Gastrocnemius medialis (tissue), 4 donors: ENCODE measurements at regions not wholly inside any gene's neighbourhood (a gene's known extent, or its start where the extent isn't known, plus 50 kb on each side); places are given as distances from the start of the nearest gene placed in this dataset.
"Not testable (repeated sequence)": the region's sequence is repeated elsewhere in the genome, so short reads cannot be mapped to it uniquely, and the experiment has no call there.

ENCODE experiments used
- ATAC-seq, 2 donors: fragments of 150-250 bp; one replicate each; pipeline ENCODE4 v1.9.1; 2016
- DNase-seq, 2 donors: peaks; one replicate each; pipeline ENCODE4 v3.0.0-alpha.2; 2019
- H3K27ac ChIP-seq, 4 donors: fragments of 200-600 bp; sonication (generic); 1 replicate in 1 of 4; 2 replicates in 3 of 4; pipeline ENCODE4 v1.5.1; 2016 to 2018; ENCODE audit warnings: mild to moderate bottlenecking in 2 of 4, moderate library complexity in 1 of 4
- H3K27me3 ChIP-seq, 3 donors: fragments of 200-600 bp; sonication (generic) in 2 of 3; 1 replicate in 1 of 3; 2 replicates in 2 of 3; pipeline versions ENCODE4 v1.5.1 to v1.6.0; 2016 to 2019; ENCODE audit warnings: mild to moderate bottlenecking in 1 of 3, moderate library complexity in 1 of 3
- H3K36me3 ChIP-seq, 2 donors: fragments of 200-600 bp; sonication (generic) in 1 of 2; one replicate each; pipeline ENCODE4 v1.5.1; 2017 to 2018
- H3K4me1 ChIP-seq, 2 donors: fragments of 200-600 bp; sonication (generic) in 1 of 2; one replicate each; pipeline ENCODE4 v1.5.1; 2016 to 2017; ENCODE audit warnings: mild to moderate bottlenecking in 2 of 2
- H3K4me3 ChIP-seq, 4 donors: fragments of 200-600 bp; sonication (generic) in 3 of 4; 1 replicate in 1 of 4; 2 replicates in 3 of 4; pipeline ENCODE4 v1.5.1; 2016 to 2019; ENCODE audit warnings: mild to moderate bottlenecking in 2 of 4
- H3K9me3 ChIP-seq, 3 donors: fragments of 200-600 bp; sonication (generic) in 2 of 3; 1 replicate in 1 of 3; 2 replicates in 2 of 3; pipeline ENCODE4 v1.5.1; 2016 to 2019
- in situ Hi-C, 4 donors: fragments of 200-750 bp; cut with MboI; loops; one replicate each; pipeline versions ENCODE4 v1.15.0 to v1.8.0; 2017; ENCODE audit warnings: low sequenced_read_pairs in 4 of 4
- intact Hi-C: fragments of 100-400 bp; cut with DNase I; formaldehyde crosslinking; loops from one replicate; pipeline ENCODE4 v1.15.1; 2023; ENCODE audit warnings: low total_unique reads

- not testable (repeated sequence) for ATAC-seq
Observed at GRCh38 chr13:18195365-18195678, 986.3 kb downstream of the TUBA3C start.

GRCh38 chr13:18194631-18195364 lies 986.8 kb downstream of the TUBA3C start:
- ATAC-seq, in situ Hi-C loops, H3K27me3 ChIP-seq, H3K27ac ChIP-seq, DNase-seq, H3K36me3 ChIP-seq, H3K4me3 ChIP-seq, H3K4me1 ChIP-seq, H3K9me3 ChIP-seq, intact Hi-C loops: not testable (repeated sequence)

More at GRCh38 chr13:18195365-18195678, 986.3 kb downstream of the TUBA3C start:
- H3K27me3 ChIP-seq, H3K9me3 ChIP-seq, H3K36me3 ChIP-seq, intact Hi-C loops, H3K27ac ChIP-seq, DNase-seq, in situ Hi-C loops, H3K4me1 ChIP-seq, H3K4me3 ChIP-seq: not testable (repeated sequence)

GRCh38 chr13:18194104-18194503 lies 987.5 kb downstream of the TUBA3C start:
- DNase-seq, H3K36me3 ChIP-seq, in situ Hi-C loops, H3K9me3 ChIP-seq, intact Hi-C loops, H3K27me3 ChIP-seq, H3K4me3 ChIP-seq, ATAC-seq, H3K4me1 ChIP-seq, H3K27ac ChIP-seq: not testable (repeated sequence)
